GM21786 (cell line): ENCODE measurements at regions not wholly inside any gene's neighbourhood (a gene's known extent, or its start where the extent isn't known, plus 50 kb on each side); places are given as distances from the start of the nearest gene placed in this dataset.
"Not testable (repeated sequence)": the region's sequence is repeated elsewhere in the genome, so short reads cannot be mapped to it uniquely, and the experiment has no call there.

ENCODE experiments used
- ATAC-seq: cut with Tn5 transposase; IDR thresholded peaks from one replicate; pipeline ENCODE4 v1.9.1; 2021; ENCODE audit not compliant: unreplicated experiment

GRCh38 chr9:22170556-22170955 lies 161.5 kb upstream of the CDKN2B start:
- no peak for ATAC-seq

- no peak for ATAC-seq
These were observed 162.0 kb upstream of the CDKN2B start for GRCh38 chr9:22170990-22171670.

GRCh38 chr9:22171691-22172090 lies 162.6 kb upstream of the CDKN2B start:
- no peak for ATAC-seq

- no peak for ATAC-seq
These were observed 164.8 kb upstream of the CDKN2B start for GRCh38 chr9:22173908-22174307.

GRCh38 chr9:22175972-22176545 lies 167.0 kb upstream of the CDKN2B start:
- ATAC-seq = no peak

- not testable (repeated sequence) for ATAC-seq
These were observed 171.9 kb upstream of the CDKN2B start for GRCh38 chr9:22181021-22181420.

GRCh38 chr9:22189471-22189870 lies 180.4 kb upstream of the CDKN2B start:
- ATAC-seq = no peak

- peak; percentile 91 for ATAC-seq
These were observed 187.9 kb upstream of the CDKN2B start for GRCh38 chr9:22197000-22197399.

GRCh38 chr9:22198681-22199080 lies 189.6 kb upstream of the CDKN2B start:
- no peak for ATAC-seq

- no peak for ATAC-seq
These were observed 192.2 kb upstream of the CDKN2B start for GRCh38 chr9:22201256-22201655.

GRCh38 chr9:22203371-22204138 lies 194.4 kb upstream of the CDKN2B start:
- ATAC-seq = no peak

- no peak for ATAC-seq
These were observed 195.1 kb upstream of the CDKN2B start for GRCh38 chr9:22204240-22204639.

GRCh38 chr9:22206833-22207232 lies 197.7 kb upstream of the CDKN2B start:
- ATAC-seq = no peak

GRCh38 chr9:22208846-22209585 lies 199.9 kb upstream of the CDKN2B start:
- ATAC-seq = no peak

- ATAC-seq = no peak
These were observed 201.2 kb upstream of the CDKN2B start for GRCh38 chr9:22210262-22210661.

GRCh38 chr9:22210936-22211335 lies 201.8 kb upstream of the CDKN2B start:
- no peak for ATAC-seq

- no peak for ATAC-seq
These were observed 202.7 kb upstream of the CDKN2B start for GRCh38 chr9:22211588-22212360.

GRCh38 chr9:22214021-22214420 lies 204.9 kb upstream of the CDKN2B start:
- ATAC-seq = no peak

- ATAC-seq = no peak
These were observed 205.5 kb upstream of the CDKN2B start for GRCh38 chr9:22214497-22215031.

GRCh38 chr9:22215521-22215920 lies 206.4 kb upstream of the CDKN2B start:
- ATAC-seq = no peak
